Mucosa of rectum (tissue), 2 donors: ENCODE measurements at regions not wholly inside any gene's neighbourhood (a gene's known extent, or its start where the extent isn't known, plus 50 kb on each side); places are given as distances from the start of the nearest gene placed in this dataset.
"Not testable (repeated sequence)": the region's sequence is repeated elsewhere in the genome, so short reads cannot be mapped to it uniquely, and the experiment has no call there.

ENCODE experiments used
- H3K27ac ChIP-seq, 2 donors: one replicate each; pipeline ENCODE4 v1.7.0; 2013; ENCODE audit warnings: inconsistent platforms in 2 of 2, low read depth in 2 of 2, low read length in 2 of 2
- H3K27me3 ChIP-seq, 2 donors: one replicate each; pipeline ENCODE4 v1.7.0; 2013; ENCODE audit warnings: low read length in 2 of 2; ENCODE audit not compliant: control insufficient read depth in 2 of 2, insufficient read depth in 2 of 2
- H3K36me3 ChIP-seq, 2 donors: one replicate each; pipeline ENCODE4 v1.7.0; 2013; ENCODE audit warnings: low read length in 2 of 2; ENCODE audit not compliant: control insufficient read depth in 2 of 2, insufficient read depth in 2 of 2
- H3K4me1 ChIP-seq, 2 donors: one replicate each; pipeline ENCODE4 v1.7.0; 2013; ENCODE audit warnings: low read length in 2 of 2, mild to moderate bottlenecking in 1 of 2; ENCODE audit not compliant: control insufficient read depth in 2 of 2, insufficient read depth in 2 of 2
- H3K4me3 ChIP-seq, 2 donors: one replicate each; pipeline ENCODE4 v1.7.0; 2013; ENCODE audit warnings: low read length in 2 of 2
- H3K9ac ChIP-seq, 2 donors: one replicate each; pipeline ENCODE4 v1.7.0; 2013; ENCODE audit warnings: low read length in 2 of 2, low read depth in 1 of 2, mild to moderate bottlenecking in 1 of 2
- H3K9me3 ChIP-seq, 2 donors: one replicate each; pipeline ENCODE4 v1.7.0; 2013; ENCODE audit warnings: low read length in 2 of 2; ENCODE audit not compliant: control insufficient read depth in 2 of 2
- donor health status: healthy.
- donor health status: Normal muscosa, but diverticular disease.

DNA sequence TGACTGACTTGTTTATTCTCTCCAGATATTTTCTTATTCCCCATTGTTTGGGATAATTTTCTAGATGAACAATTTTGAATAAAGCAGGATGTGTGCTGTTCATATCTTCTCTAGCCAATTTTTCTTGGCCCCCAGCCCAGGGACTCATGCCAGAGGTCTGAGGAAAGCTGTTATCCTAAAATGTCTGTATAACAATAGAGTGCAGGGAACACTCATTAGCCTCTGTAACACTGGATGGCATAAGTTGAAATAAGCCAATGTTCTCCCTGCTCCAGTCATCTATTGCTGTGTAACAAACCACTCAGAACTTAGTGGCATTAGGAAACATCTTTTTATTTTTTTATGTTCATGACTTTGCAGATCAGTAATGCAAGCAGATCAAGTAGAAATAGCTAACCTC is 121.7 kb upstream of the TRIM24 start:
- H3K9ac ChIP-seq = no peak overlapping the region
- H3K36me3 ChIP-seq = no peaks in the 10 kb centered on the region
- no peak overlapping the region for H3K4me3 ChIP-seq
- H3K4me1 ChIP-seq = no peaks in the 10 kb centered on the region
- H3K27ac ChIP-seq = no peak overlapping the region
- H3K27me3 ChIP-seq = no peaks in the 10 kb centered on the region
- peaks cover 0 to 5% of the 10 kb centered on the region in 2 donors for H3K9me3 ChIP-seq

GRCh38 chr7:138339229-138339628 is 120.8 kb upstream of the TRIM24 start:
- H3K4me3 ChIP-seq, H3K27me3 ChIP-seq, H3K9ac ChIP-seq, H3K4me1 ChIP-seq, H3K27ac ChIP-seq, H3K36me3 ChIP-seq, H3K9me3 ChIP-seq: not testable (repeated sequence)

DNA sequence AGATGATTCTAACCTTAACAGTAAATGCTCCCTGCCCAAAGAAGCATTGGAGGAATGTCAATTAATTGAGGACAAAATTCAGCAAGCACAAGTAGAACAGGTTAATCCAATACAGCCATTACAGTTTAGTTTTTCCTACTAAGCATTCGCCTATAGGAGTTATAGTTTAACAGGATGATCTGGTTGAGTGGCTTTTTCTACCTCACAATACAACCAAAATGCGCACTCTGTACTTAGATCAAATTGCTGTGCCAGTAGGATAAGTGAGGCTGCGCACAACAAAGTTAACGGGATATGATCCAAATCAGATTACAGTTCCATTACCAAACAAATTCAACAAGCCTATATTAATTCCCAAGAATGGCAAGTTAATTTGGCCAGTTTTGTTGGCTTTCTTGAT is 117.1 kb upstream of the TRIM24 start:
- Histone ChIP-seq H3K27me3 (no peaks in the 10 kb centered on the region), H3K9me3 (peaks cover 6 to 17% of the 10 kb centered on the region in 2 donors), H3K9ac (no peak overlapping the region), H3K4me1 (no peaks in the 10 kb centered on the region), H3K4me3 (no peak overlapping the region), H3K27ac (no peak overlapping the region), H3K36me3 (no peaks in the 10 kb centered on the region)

DNA sequence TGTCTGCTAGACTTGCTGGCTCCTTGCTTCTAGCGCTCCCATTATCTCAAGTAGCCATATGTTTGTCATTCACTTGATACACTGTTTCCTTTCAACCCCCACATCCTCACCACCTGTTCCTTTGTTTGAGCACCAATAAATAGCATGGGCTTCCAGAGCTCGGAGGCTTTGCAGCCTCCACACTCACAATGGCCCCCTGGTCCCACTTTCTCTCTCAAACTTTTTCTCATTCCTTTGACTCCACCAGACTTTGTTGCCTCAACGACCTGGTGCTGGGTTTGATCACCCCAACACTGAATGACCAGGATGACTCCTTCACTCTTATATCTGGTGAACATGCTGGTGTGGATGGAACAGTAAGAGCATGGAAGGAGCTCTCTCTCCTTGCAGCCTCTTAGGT is 114.5 kb upstream of the TRIM24 start:
- H3K27me3 ChIP-seq = no peaks in the 10 kb centered on the region
- no peaks in the 10 kb centered on the region for H3K36me3 ChIP-seq
- no peak overlapping the region for H3K9ac ChIP-seq
- no peak overlapping the region for H3K4me3 ChIP-seq
- peaks cover 6 to 17% of the 10 kb centered on the region in 2 donors for H3K9me3 ChIP-seq
- no peaks in the 10 kb centered on the region for H3K4me1 ChIP-seq
- H3K27ac ChIP-seq = no peak overlapping the region

DNA sequence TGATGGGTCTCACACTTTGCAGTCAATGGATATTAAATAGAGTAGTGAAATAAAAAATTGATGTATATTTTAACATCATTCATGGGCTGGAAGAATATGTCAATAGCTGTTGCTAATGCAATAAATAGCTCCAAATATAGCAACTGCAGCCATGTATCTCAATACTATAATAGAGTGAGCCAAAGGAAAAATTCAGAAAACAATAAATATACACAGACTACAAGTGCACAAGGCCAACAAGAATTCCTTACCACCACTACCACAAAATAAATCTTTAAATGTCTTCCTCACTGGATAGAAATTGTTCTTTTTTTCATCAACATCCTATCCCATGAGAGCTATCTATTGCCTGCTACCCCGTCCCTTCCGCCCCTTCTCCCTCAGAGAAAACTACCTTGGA is 113.1 kb upstream of the TRIM24 start:
- no peak overlapping the region for H3K27ac ChIP-seq
- H3K9me3 ChIP-seq = peaks cover 6 to 19% of the 10 kb centered on the region in 2 donors
- H3K4me3 ChIP-seq = no peak overlapping the region
- H3K9ac ChIP-seq = no peak overlapping the region
- no peaks in the 10 kb centered on the region for H3K36me3 ChIP-seq
- no peaks in the 10 kb centered on the region for H3K27me3 ChIP-seq
- no peaks in the 10 kb centered on the region for H3K4me1 ChIP-seq

- H3K27me3 ChIP-seq = no peaks in the 10 kb centered on the region
- H3K4me3 ChIP-seq = no peak overlapping the region
- no peak overlapping the region for H3K27ac ChIP-seq
- no peaks in the 10 kb centered on the region for H3K36me3 ChIP-seq
- H3K9me3 ChIP-seq = peaks cover 6 to 10% of the 10 kb centered on the region in 2 donors
- no peak overlapping the region for H3K9ac ChIP-seq
- H3K4me1 ChIP-seq = no peaks in the 10 kb centered on the region
Observed at GRCh38 chr7:138349841-138350700, 110.0 kb upstream of the TRIM24 start.

DNA sequence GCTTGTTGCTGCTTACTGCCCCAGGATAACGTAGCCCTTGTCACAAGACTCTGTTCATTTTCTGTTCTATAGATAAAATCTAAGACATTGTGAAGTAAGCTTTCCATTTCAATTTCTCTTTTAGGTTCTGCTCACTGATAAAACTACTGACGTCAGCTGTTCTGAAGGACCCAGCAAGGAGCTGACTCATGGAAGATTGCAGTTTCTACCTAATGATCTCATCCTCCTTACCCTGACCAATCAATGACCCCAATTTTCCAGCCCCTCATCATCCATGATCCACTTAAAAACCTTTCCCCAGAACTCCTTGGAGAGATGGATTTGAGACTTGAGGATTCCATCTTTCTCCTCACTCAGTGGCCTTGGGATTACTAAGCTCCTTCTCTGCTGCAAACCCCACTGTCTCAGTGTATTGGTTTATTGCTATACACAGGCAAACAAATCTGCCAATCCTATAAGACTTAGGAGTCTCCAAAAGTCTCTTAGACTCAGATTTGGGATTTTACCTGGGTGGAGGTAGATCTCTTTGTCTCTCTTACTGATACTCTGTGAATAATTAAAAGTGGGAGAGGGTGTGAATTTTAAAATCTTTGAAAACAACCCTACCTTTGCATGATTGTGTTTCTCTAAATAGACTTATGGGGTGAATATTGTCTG is 109.2 kb upstream of the TRIM24 start:
- no peak overlapping the region for H3K9ac ChIP-seq

DNA sequence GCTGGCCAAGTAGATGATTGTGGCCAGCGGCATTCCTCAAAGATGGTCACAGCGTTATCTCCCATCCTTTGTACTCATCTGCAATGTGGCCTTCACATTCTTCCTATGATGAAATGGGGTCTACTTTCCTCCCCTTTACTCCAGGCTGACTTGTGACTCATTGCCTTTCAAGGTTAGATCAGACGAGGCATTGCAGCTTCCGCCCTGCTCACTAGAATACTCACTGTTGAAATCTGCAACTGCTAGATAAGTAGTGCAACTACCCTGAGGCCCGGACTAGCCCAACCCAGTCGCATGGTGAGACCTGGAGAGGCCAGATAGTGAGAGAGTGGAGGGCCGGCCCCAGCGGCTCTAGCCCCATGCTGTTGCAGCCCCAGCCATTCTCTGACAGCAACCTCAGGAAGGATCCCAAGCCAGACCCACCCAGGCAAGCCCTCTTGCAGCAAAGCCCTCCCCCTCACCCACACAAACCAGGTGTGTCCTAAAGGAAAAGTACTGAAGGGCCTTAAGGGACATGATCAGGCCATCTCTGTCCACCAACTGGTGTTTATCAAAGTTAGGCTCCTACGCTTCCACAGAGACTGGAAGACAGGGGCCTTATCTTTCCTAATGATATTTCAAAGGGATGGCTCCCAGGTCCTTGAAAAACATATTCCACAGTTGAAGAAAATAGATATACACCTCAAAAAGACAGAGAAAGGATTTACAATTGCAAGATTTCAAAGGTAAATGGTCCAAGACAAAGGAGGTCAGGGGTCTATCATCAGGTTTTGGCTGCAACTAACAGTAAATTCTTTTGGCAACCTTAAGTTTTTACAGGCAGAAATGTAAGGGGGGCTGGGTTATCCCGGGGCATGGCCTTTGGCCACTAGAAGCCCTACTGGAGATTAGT is 107.2 kb upstream of the TRIM24 start:
- Histone ChIP-seq H3K9ac (no peak overlapping the region), H3K27me3 (no peaks in the 10 kb centered on the region), H3K4me1 (no peaks in the 10 kb centered on the region), H3K9me3 (peaks cover 0 to 2% of the 10 kb centered on the region in 2 donors), H3K27ac (no peak overlapping the region), H3K36me3 (no peaks in the 10 kb centered on the region), H3K4me3 (no peak overlapping the region)

More for the DNA sequence above, 109.2 kb upstream of the TRIM24 start:
- Histone ChIP-seq H3K4me1 (no peaks in the 10 kb centered on the region), H3K36me3 (no peaks in the 10 kb centered on the region), H3K27ac (no peak overlapping the region), H3K4me3 (no peak overlapping the region), H3K9me3 (peaks cover 5 to 7% of the 10 kb centered on the region in 2 donors), H3K27me3 (no peaks in the 10 kb centered on the region)

DNA sequence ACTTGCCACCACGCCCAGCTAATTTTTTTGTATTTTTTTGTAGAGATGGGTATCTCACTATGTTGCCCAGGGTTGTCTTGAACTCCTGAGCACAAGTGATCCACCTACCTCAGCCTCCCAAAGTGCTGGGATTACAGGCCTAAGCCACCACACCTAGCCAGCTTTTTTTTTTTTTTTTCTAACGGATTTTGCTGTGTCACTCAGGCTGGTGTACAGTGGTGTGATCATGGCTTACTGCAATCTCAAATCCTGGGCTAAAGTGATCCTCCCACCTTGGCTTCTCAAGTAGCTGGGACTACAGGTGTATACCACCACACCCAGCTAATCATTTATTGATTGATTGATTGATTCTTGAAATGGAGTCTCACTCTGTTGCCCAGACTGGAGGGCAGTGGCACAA is 106.0 kb upstream of the TRIM24 start:
- H3K4me3 ChIP-seq = no peak overlapping the region
- no peaks in the 10 kb centered on the region for H3K4me1 ChIP-seq
- no peak overlapping the region for H3K27ac ChIP-seq
- H3K27me3 ChIP-seq = no peaks in the 10 kb centered on the region
- H3K9ac ChIP-seq = no peak overlapping the region
- H3K9me3 ChIP-seq = peaks cover 0 to 2% of the 10 kb centered on the region in 2 donors
- H3K36me3 ChIP-seq = no peaks in the 10 kb centered on the region

DNA sequence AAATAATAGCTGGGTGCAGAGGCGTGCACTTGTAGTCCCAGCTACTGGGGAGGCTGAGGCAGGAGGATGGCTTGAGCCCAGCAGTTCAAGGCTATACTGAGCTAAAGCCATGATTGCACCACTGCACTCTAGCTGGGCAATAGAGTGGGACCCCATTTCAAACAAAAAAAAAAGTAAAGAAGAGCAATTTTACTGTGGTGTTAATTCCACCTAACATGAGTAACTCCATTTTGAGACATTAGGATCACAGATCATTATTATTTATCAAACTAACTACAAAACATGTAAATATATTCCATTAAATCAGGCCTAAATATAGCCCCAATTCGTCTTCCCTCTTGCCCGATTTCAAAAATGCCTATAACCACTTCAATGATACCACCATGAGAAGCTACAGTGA is 104.8 kb upstream of the TRIM24 start:
- H3K9ac ChIP-seq = no peak overlapping the region
- no peaks in the 10 kb centered on the region for H3K4me1 ChIP-seq
- no peak overlapping the region for H3K4me3 ChIP-seq
- H3K27me3 ChIP-seq = no peaks in the 10 kb centered on the region
- peaks cover 0 to 2% of the 10 kb centered on the region in 2 donors for H3K9me3 ChIP-seq
- H3K27ac ChIP-seq = no peak overlapping the region
- no peaks in the 10 kb centered on the region for H3K36me3 ChIP-seq
